GM19463 (cell line): ENCODE measurements at regions not wholly inside any gene's neighbourhood (a gene's known extent, or its start where the extent isn't known, plus 50 kb on each side); places are given as distances from the start of the nearest gene placed in this dataset.
"Not testable (repeated sequence)": the region's sequence is repeated elsewhere in the genome, so short reads cannot be mapped to it uniquely, and the experiment has no call there.

ENCODE experiments used
- ATAC-seq: cut with Tn5 transposase; IDR thresholded peaks from one replicate; pipeline ENCODE4 v1.9.1; 2021; ENCODE audit warnings: mild to moderate bottlenecking, moderate library complexity; ENCODE audit not compliant: unreplicated experiment

GRCh38 chr6:68167604-68168003 lies 467.5 kb upstream of the ADGRB3 start:
- no peak for ATAC-seq

GRCh38 chr6:68160812-68161211 lies 474.3 kb upstream of the ADGRB3 start:
- ATAC-seq = not testable (repeated sequence)

- ATAC-seq = no peak
These were observed 474.7 kb upstream of the ADGRB3 start for GRCh38 chr6:68160348-68160747.

- no peak for ATAC-seq
These were observed 475.6 kb upstream of the ADGRB3 start for GRCh38 chr6:68159433-68159832.

GRCh38 chr6:68158256-68158655 lies 476.8 kb upstream of the ADGRB3 start:
- peak; percentile 59 for ATAC-seq

GRCh38 chr6:68144667-68145066 lies 490.4 kb upstream of the ADGRB3 start:
- ATAC-seq = no peak

- no peak for ATAC-seq
These were observed 493.9 kb upstream of the ADGRB3 start for GRCh38 chr6:68141190-68141589.

GRCh38 chr6:68139130-68139529 lies 496.0 kb upstream of the ADGRB3 start:
- ATAC-seq = no peak

GRCh38 chr6:68134796-68135195 lies 500.3 kb upstream of the ADGRB3 start:
- no peak for ATAC-seq

- no peak for ATAC-seq
These were observed 506.9 kb upstream of the ADGRB3 start for GRCh38 chr6:68128211-68128610.

- ATAC-seq = no peak
These were observed 508.0 kb upstream of the ADGRB3 start for GRCh38 chr6:68127074-68127473.

GRCh38 chr6:68126089-68126749 lies 508.9 kb upstream of the ADGRB3 start:
- peak; percentile 71 for ATAC-seq

GRCh38 chr6:68122975-68123374 lies 512.1 kb upstream of the ADGRB3 start:
- not testable (repeated sequence) for ATAC-seq

GRCh38 chr6:68122032-68122431 lies 513.0 kb upstream of the ADGRB3 start:
- ATAC-seq = no peak

- ATAC-seq = not testable (repeated sequence)
These were observed 514.1 kb upstream of the ADGRB3 start for GRCh38 chr6:68120954-68121353.

GRCh38 chr6:68114463-68115047 lies 520.5 kb upstream of the ADGRB3 start:
- no peak for ATAC-seq

GRCh38 chr6:68108233-68108835 lies 526.7 kb upstream of the ADGRB3 start:
- ATAC-seq = peak; percentile 73

- ATAC-seq = peak; percentile 80
These were observed 541.0 kb upstream of the ADGRB3 start for GRCh38 chr6:68094070-68094469.

- peak; percentile 87 for ATAC-seq
These were observed 547.5 kb upstream of the ADGRB3 start for GRCh38 chr6:68087399-68088133.

- ATAC-seq = no peak
These were observed 548.9 kb upstream of the ADGRB3 start for GRCh38 chr6:68086199-68086598.

GRCh38 chr6:68085599-68085998 lies 549.5 kb upstream of the ADGRB3 start:
- not testable (repeated sequence) for ATAC-seq

- ATAC-seq = no peak
These were observed 553.0 kb upstream of the ADGRB3 start for GRCh38 chr6:68082086-68082485.
